ENCODE measurements at regions not wholly inside any gene's neighbourhood (a gene's known extent, or its start where the extent isn't known, plus 50 kb on each side); places are given as distances from the start of the nearest gene placed in this dataset.

DNA sequence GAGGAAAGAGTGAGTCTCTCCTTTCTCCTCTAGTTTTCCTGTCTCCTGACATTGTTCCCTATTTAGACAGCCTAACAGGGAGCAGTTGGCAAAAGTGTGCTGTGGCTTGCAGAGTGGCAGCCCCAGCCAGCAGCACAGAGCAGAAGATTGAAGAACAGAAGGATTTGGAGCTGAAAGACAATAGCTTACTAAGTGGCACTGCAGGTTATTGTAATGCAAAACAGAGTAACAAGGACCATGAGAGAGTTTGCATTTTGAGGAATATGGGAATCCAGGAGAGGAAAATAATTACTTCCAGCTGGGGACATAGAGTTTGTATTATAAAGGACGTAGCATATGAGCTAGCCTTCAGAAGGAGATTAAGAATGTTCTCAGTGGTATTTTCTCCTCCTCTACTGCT lies 342.4 kb downstream of the AKAIN1 start:
- no TSS peak for BruUV-seq (replicated peaks)
- POLR2A ChIA-PET: no interaction called here
- ATAC-seq: no peak
- H3K9me3 ChIP-seq (replicated peaks; ENCODE audit: control insufficient read depth, insufficient read depth, low read depth, low read length): no peaks in the 10 kb centered on the region; the same call in 1 of the 2 replicates
- intact Hi-C loops (cut with micrococcal nuclease) (no loop called here), in situ Hi-C loops (cut with MboI) (no loop called here)
- TF ChIP-seq MYBL2 (IDR thresholded peaks at IDR 0.05; ENCODE audit: low read depth) (no peak), MYBL2 (CRISPR knock-in tag; IDR thresholded peaks at IDR 0.05; ENCODE audit: borderline replicate concordance) (no peak), CCNT2 (IDR thresholded peaks at IDR 0.05; ENCODE audit: borderline replicate concordance, extremely low read depth, insufficient read length, low read depth, low read length) (no peak), KLF1 (tag; IDR thresholded peaks at IDR 0.05) (no peak), ZNF79 (CRISPR knock-in tag; IDR thresholded peaks at IDR 0.05; ENCODE audit: low read depth) (no peak)
- TF ChIP-seq, protein P1, sequence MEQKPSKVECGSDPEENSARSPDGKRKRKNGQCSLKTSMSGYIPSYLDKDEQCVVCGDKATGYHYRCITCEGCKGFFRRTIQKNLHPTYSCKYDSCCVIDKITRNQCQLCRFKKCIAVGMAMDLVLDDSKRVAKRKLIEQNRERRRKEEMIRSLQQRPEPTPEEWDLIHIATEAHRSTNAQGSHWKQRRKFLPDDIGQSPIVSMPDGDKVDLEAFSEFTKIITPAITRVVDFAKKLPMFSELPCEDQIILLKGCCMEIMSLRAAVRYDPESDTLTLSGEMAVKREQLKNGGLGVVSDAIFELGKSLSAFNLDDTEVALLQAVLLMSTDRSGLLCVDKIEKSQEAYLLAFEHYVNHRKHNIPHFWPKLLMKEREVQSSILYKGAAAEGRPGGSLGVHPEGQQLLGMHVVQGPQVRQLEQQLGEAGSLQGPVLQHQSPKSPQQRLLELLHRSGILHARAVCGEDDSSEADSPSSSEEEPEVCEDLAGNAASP (IDR thresholded peaks at IDR 0.05): no peak
- TF ChIP-seq, protein P2, sequence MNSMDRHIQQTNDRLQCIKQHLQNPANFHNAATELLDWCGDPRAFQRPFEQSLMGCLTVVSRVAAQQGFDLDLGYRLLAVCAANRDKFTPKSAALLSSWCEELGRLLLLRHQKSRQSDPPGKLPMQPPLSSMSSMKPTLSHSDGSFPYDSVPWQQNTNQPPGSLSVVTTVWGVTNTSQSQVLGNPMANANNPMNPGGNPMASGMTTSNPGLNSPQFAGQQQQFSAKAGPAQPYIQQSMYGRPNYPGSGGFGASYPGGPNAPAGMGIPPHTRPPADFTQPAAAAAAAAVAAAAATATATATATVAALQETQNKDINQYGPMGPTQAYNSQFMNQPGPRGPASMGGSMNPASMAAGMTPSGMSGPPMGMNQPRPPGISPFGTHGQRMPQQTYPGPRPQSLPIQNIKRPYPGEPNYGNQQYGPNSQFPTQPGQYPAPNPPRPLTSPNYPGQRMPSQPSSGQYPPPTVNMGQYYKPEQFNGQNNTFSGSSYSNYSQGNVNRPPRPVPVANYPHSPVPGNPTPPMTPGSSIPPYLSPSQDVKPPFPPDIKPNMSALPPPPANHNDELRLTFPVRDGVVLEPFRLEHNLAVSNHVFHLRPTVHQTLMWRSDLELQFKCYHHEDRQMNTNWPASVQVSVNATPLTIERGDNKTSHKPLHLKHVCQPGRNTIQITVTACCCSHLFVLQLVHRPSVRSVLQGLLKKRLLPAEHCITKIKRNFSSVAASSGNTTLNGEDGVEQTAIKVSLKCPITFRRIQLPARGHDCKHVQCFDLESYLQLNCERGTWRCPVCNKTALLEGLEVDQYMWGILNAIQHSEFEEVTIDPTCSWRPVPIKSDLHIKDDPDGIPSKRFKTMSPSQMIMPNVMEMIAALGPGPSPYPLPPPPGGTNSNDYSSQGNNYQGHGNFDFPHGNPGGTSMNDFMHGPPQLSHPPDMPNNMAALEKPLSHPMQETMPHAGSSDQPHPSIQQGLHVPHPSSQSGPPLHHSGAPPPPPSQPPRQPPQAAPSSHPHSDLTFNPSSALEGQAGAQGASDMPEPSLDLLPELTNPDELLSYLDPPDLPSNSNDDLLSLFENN (IDR thresholded peaks at IDR 0.05; ENCODE audit: low read depth in 2 of 2, low read length in 2 of 2): no peak
- DNase-seq (ENCODE audit: extremely low read depth in 1 of 4, low spot score in 3 of 4): no peak
- no peak for FAIRE-seq
- H3K9ac ChIP-seq (ENCODE audit: insufficient read depth in 1 of 2, low read depth in 2 of 2, low read length in 2 of 2): no peak overlapping the region
- no peak overlapping the region for H3K27ac ChIP-seq (ENCODE audit: extremely low read depth, low read depth, low read length)
- no peak overlapping the region for H2AFZ ChIP-seq (ENCODE audit: low read depth, low read length)
- no peaks in the 10 kb centered on the region for H4K20me1 ChIP-seq (replicated peaks; ENCODE audit: control insufficient read depth, insufficient read depth, low read length)
- no peak overlapping the region for H3K4me3 ChIP-seq
- CTCF ChIA-PET (ENCODE audit: low intra/inter-chr PET ratio): no interaction called here
- H3K9me1 ChIP-seq (ENCODE audit: control insufficient read depth, insufficient read depth, low read length): no peaks in the 10 kb centered on the region
- no peaks in the 10 kb centered on the region for H3K27me3 ChIP-seq (ENCODE audit: control insufficient read depth in 2 of 2, insufficient read depth in 2 of 2, low read length in 2 of 2)
- H3K4me1 ChIP-seq (replicated peaks in 1 of 2; ENCODE audit: control insufficient read depth in 2 of 2, insufficient read depth in 2 of 2, low read length in 2 of 2): no peaks in the 10 kb centered on the region
- WGBS (ENCODE audit: insufficient coverage, low coverage, missing lambda C conversion rate): 0% methylated on average over 1 of the region's 1 CpG
- no peak overlapping the region for H3K4me2 ChIP-seq (ENCODE audit: insufficient read depth, low read length)
- no peaks in the 10 kb centered on the region for H3K36me3 ChIP-seq (ENCODE audit: control insufficient read depth, insufficient read depth, low read length)
- H3K79me2 ChIP-seq (ENCODE audit: control insufficient read depth, insufficient read depth, low read length): no peaks in the 10 kb centered on the region
